GM21390 (cell line): ENCODE measurements at regions not wholly inside any gene's neighbourhood (a gene's known extent, or its start where the extent isn't known, plus 50 kb on each side); places are given as distances from the start of the nearest gene placed in this dataset.

Experiments
- ATAC-seq: cut with Tn5 transposase; IDR thresholded peaks from one replicate; pipeline ENCODE4 v1.9.1; 2021; ENCODE audit not compliant: unreplicated experiment

GRCh38 chr2:204344119-204344518 lies 201.2 kb upstream of the PARD3B start:
- ATAC-seq = no peak

- ATAC-seq = no peak
Measured at GRCh38 chr2:204346906-204347305, 198.4 kb upstream of the PARD3B start.

GRCh38 chr2:204353823-204354222 lies 191.5 kb upstream of the PARD3B start:
- ATAC-seq = no peak

GRCh38 chr2:204354442-204354856 lies 190.8 kb upstream of the PARD3B start:
- no peak for ATAC-seq

GRCh38 chr2:204355688-204356087 lies 189.6 kb upstream of the PARD3B start:
- ATAC-seq = no peak

- ATAC-seq = no peak
Measured at GRCh38 chr2:204356151-204356641, 189.1 kb upstream of the PARD3B start.

DNA sequence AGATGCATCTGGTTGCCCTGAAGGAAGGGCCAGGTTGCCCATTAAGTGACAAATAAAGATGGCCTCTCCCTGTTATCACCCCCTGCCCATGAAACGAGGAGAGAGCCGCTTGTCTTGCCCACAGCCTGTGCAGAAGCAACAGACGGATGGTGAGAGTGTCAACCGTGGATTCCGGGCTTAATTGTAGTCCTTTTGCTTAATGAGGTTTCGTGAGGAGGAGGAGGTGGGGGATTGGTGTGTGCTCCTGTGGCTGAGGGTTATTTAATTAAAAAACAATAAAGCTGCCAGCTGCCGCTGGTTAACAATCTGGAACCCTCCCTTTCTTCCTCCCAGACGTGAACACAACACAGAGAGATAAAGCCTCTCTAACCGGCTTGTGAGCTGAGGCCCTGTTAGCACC lies 188.0 kb upstream of the PARD3B start:
- ATAC-seq = no peak

- ATAC-seq = no peak
Measured at GRCh38 chr2:204359076-204359475, 186.2 kb upstream of the PARD3B start.

DNA sequence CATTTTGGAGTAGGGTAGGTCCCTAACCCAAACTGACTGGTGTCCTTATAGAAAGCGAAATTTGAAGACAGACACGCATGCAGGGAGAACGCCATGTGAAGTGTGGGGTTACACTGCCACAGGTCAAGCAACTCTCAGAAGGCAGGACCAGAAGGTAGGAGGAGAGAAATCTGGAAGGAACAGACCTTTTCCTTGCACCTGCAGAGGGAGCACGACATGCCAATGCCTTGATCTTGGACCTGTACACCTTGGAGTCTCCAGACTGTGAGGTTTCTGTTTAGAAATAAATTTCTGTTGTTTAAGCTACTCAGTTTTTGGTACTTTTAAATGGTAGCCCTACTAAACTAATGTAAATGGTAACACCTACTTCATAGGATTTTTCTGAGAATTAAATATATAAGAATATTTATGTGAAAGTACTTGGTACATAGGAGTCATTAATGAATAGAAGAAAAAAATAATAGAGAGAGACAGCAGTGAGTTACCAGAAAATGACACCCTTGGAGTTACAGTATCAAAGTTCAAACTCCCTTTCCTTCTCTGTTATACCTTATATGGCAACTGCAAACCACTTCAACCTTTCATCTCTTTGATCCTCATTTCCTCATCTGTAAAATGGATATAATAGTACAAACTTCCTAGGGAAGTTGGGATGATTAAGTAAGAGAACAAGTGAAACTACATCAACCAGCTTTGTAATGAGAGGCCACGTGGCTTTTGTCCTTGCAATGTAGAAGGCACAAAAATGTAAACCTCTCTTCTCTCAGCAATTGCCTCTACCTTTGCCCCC lies 184.9 kb upstream of the PARD3B start:
- ATAC-seq = no peak

DNA sequence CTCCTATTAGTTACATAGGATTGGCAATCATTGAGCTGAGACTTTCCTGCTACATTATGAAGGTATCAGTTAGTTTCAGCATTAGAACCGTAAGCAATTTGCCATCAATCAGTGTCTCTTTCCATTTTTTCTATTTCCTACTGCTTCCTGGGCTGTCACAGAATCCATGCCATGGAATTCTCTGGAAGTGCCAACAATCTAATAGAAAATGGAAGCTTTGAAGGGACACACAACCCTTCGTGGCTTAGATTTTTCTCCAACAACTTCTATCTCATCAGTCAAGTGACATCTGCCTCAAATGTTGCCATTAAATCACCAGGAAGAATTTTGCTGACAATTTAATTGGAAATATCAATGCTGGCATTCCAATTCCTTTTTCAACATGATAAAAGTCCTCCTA lies 183.5 kb upstream of the PARD3B start:
- no peak for ATAC-seq

DNA sequence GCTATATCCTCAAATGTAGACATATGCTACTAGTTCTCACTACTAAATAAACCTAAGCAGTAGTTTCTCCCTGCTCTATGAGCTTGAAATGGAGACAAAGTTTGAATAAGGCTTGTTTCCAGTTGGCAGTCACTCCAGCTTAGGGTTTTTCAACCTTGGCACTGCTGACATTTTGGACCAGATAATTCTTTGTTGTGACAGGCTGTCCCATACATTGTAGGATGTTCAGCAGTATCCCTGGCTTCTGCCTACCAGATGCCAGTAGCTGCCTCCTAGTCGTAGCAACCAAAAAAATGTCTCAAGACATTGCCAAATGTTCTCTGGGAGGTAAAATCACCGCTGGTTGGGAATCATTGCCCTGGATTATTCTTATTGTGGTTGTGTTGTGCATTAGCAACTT lies 182.7 kb upstream of the PARD3B start:
- ATAC-seq = no peak

- no peak for ATAC-seq
Measured at GRCh38 chr2:204363513-204363912, 181.8 kb upstream of the PARD3B start.

- no peak for ATAC-seq
Measured at GRCh38 chr2:204364860-204365535, 180.3 kb upstream of the PARD3B start.

- ATAC-seq = no peak
Measured at GRCh38 chr2:204365811-204366210, 179.5 kb upstream of the PARD3B start.

DNA sequence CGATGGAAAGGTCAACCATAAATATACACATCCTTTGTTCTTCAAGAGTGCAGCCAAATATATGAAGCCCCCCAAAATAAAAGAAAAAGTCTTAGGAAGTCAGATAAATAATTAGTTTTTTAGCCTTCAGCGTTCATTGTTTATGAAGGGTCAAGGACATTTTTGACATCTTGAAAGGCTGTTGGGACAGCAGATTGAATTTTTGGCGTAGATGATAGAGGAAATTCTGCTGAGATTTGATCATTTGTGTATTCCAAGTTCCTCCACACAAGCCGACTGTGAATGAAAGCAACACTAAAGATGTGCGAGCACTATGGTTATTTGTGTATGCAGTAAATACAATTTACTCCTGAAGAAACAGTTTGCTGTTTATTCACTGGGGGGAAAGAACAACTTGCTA lies 177.8 kb upstream of the PARD3B start:
- ATAC-seq = no peak

GRCh38 chr2:204370172-204370718 lies 175.0 kb upstream of the PARD3B start:
- ATAC-seq = no peak

GRCh38 chr2:204373942-204374341 lies 171.3 kb upstream of the PARD3B start:
- no peak for ATAC-seq

GRCh38 chr2:204380141-204380881 lies 165.0 kb upstream of the PARD3B start:
- ATAC-seq = no peak

DNA sequence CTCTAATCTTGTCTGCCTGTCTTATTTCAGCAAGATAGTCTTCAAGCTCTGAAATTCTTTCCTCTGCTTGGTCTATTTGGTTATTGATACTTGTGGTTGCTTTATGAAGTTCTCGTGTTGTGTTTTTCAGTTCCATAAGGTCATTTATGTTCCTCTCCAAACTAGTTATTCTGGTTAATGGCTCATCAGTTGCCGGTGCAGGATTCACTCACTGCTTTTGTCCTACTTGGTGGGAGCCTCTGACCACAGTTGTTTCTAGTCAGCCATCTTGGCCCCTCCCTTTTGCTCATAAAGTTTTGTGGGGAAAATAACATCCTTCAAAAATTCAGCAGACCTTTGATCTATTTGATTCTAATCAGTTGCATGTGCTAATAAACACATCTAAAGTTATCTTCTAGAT lies 158.6 kb upstream of the PARD3B start:
- no peak for ATAC-seq

- ATAC-seq = no peak
Measured at GRCh38 chr2:204389120-204389519, 156.2 kb upstream of the PARD3B start.

GRCh38 chr2:204389856-204390255 lies 155.4 kb upstream of the PARD3B start:
- no peak for ATAC-seq
